ENCODE measurements at regions not wholly inside any gene's neighbourhood (a gene's known extent, or its start where the extent isn't known, plus 50 kb on each side); places are given as distances from the start of the nearest gene placed in this dataset.

DNA sequence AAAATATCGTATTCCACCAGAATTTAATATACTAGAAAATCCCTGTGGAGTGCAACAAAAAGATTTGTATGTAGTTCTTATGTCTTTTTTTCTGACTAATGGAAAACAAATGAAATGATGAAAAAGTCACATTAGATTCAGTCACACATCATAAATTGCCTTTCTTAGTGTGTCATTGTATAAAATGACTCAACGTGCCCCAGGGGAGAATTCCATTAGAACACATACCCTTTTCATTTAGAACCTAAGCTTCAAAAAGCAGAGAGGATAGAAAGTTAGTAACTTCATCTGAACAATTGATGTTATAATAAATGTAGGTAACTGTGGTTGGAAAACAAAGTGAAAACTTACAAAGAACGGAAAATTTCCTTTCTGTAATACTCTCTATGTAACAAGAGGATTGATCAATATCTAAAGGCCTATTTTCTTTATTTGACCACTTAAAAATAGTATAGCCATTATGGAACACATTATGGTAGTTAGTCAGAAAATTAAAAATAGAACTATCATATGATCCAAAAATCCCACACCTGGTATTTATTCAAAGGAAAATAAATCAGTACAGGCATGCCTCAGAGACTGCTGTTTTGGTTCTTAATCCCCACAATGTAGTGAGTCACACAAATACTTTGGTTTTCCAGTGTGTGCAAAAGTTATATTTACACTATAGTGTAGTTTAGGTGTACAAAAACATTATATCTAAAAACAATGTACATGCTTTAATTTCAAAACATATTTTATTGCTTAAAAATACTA, 1016.1 kb downstream of the KCNT2 start:
- no peaks in the 10 kb centered on the region for H3K27me3 ChIP-seq
- no peak overlapping the region for H3K27ac ChIP-seq
- TF ChIP-seq POLR2A (IDR thresholded peaks at IDR 0.05) (no peak), EP300 (IDR thresholded peaks at IDR 0.05) (no peak)
- TF ChIP-seq, protein P1, sequence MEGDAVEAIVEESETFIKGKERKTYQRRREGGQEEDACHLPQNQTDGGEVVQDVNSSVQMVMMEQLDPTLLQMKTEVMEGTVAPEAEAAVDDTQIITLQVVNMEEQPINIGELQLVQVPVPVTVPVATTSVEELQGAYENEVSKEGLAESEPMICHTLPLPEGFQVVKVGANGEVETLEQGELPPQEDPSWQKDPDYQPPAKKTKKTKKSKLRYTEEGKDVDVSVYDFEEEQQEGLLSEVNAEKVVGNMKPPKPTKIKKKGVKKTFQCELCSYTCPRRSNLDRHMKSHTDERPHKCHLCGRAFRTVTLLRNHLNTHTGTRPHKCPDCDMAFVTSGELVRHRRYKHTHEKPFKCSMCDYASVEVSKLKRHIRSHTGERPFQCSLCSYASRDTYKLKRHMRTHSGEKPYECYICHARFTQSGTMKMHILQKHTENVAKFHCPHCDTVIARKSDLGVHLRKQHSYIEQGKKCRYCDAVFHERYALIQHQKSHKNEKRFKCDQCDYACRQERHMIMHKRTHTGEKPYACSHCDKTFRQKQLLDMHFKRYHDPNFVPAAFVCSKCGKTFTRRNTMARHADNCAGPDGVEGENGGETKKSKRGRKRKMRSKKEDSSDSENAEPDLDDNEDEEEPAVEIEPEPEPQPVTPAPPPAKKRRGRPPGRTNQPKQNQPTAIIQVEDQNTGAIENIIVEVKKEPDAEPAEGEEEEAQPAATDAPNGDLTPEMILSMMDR (IDR thresholded peaks at IDR 0.05): no peak
- no peaks in the 10 kb centered on the region for H3K9me3 ChIP-seq
- no peak overlapping the region for H3K4me3 ChIP-seq
- no peak for DNase-seq (ENCODE audit: low spot score in 2 of 2)
- WGBS, 2 donors: 23% methylated on average over 3 of the region's 3 CpGs
- no peaks in the 10 kb centered on the region for H3K4me1 ChIP-seq
- no peaks in the 10 kb centered on the region for H3K36me3 ChIP-seq

DNA sequence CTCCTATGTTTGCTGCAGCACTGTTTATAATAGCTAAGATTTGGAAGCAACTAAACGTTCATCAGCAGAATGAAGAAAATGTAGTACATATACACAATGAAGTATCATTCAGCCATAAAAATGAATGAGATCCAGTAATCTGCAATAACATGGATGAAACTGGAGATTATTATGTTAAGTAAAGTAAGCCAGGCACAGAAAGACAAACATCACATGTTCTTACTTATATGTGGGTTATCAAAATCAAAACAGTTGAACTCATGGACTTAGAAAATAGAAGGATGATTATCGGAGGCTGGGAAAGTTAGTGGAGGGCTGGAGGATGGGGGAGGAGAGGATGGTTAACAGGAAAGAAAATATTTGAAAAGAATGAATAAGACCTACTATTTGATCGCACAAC, 1017.6 kb downstream of the KCNT2 start:
- Histone ChIP-seq H3K4me1 (no peaks in the 10 kb centered on the region), H3K9me3 (no peaks in the 10 kb centered on the region), H3K4me3 (no peak overlapping the region), H3K27ac (no peak overlapping the region), H3K36me3 (no peaks in the 10 kb centered on the region), H3K27me3 (no peaks in the 10 kb centered on the region)
- 43 to 47% methylated on average over 3 of the region's 3 CpGs for WGBS, 2 donors
- no peak for DNase-seq (ENCODE audit: low spot score in 2 of 2)
- TF ChIP-seq, protein P1 (IDR thresholded peaks at IDR 0.05): no peak
- TF ChIP-seq POLR2A (IDR thresholded peaks at IDR 0.05): no peak
- TF ChIP-seq EP300 (IDR thresholded peaks at IDR 0.05): no peak

DNA sequence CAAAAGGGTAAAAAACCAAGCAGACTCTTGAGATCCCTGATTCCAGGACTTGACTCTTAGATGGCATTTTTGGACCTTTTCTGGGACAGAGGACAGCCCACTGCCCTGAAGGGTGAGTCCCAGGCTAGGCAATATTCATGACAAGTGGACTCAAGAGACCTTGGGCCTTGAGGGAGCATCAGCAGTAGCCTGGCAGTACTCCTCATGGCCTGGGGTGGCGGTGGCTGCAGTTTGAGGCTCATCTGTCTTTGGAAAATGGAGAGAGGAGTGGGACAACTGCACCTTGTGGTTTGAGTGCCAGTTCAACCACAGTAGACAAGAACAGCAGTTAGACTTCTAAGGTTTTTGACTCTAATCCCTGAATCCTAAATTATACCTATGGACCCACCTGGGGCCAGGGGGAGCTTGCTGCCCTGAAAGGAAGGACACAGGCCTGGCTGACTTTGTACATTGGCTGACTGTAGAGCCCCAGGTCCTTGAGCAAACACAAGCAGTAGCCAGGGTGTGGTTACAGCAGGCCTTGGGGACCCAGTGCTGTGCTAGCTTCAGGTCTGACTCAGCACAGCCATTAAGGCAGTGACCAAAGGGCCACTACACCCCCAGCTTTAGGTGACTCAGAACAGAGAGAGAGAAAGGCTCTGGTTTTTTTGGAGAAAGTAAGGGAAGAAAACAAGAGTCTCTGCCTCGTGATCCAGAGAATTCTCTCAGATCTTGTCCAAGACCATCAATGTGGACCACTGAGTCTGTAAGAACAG, 1023.2 kb downstream of the KCNT2 start:
- TF ChIP-seq, protein P1 (IDR thresholded peaks at IDR 0.05): no peak
- no peak for TF ChIP-seq EP300 (IDR thresholded peaks at IDR 0.05)
- TF ChIP-seq POLR2A (IDR thresholded peaks at IDR 0.05): no peak
- Histone ChIP-seq H3K27ac (no peak overlapping the region), H3K4me1 (no peaks in the 10 kb centered on the region), H3K4me3 (no peak overlapping the region), H3K9me3 (no peaks in the 10 kb centered on the region), H3K36me3 (no peaks in the 10 kb centered on the region), H3K27me3 (no peaks in the 10 kb centered on the region)
- no peak for DNase-seq (ENCODE audit: low spot score in 2 of 2)
- 83 to 91% methylated on average over 2 of the region's 2 CpGs for WGBS, 2 donors

DNA sequence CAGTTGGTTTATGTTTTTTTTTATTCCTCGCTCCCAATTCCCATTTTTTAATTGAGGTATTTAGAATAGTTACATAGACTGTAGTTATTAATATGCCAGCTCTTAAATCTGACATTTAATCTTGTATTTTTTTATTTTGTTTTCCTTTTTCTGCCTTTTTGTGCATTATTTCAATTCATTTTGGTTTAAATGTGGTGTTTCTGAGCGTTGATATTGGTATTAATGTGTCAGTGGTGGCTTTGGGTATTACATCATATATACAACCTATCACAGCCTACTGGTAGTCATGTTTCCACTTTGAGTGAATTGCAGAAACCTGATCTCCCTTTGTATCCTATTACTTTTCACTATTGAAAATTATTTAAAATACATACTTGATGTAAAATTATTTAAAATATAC, 1027.3 kb downstream of the KCNT2 start:
- WGBS, 2 donors: 88% methylated on average over 2 of the region's 2 CpGs
- Histone ChIP-seq H3K9me3 (no peaks in the 10 kb centered on the region), H3K27me3 (no peaks in the 10 kb centered on the region), H3K27ac (no peak overlapping the region), H3K4me1 (no peaks in the 10 kb centered on the region), H3K36me3 (no peaks in the 10 kb centered on the region), H3K4me3 (no peak overlapping the region)
- TF ChIP-seq EP300 (IDR thresholded peaks at IDR 0.05) (no peak), POLR2A (IDR thresholded peaks at IDR 0.05) (no peak)
- TF ChIP-seq, protein P1 (IDR thresholded peaks at IDR 0.05): no peak
- no peak for DNase-seq (ENCODE audit: low spot score in 2 of 2)

DNA sequence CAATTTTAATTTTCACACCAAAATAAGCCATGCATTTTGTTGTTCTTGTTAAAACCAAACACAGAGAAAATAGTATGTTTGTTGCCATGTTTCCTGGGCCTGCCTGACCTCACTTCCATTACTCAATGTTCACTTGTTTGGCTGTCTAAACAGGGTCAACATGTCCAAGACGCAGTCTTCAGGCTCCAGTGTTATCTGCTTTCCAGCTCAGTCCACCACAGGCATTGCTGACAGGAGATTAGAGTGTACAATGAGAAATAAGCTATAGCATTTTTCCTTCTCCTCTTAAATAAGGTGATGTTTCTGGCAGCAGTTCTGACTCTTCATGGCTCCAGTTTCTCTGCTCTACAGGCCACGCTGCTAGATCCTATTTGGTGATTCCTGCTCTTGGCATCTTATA, 1030.5 kb downstream of the KCNT2 start:
- TF ChIP-seq POLR2A (IDR thresholded peaks at IDR 0.05): no peak
- TF ChIP-seq EP300 (IDR thresholded peaks at IDR 0.05): no peak
- TF ChIP-seq, protein P1 (IDR thresholded peaks at IDR 0.05): no peak
- H3K27me3 ChIP-seq: no peaks in the 10 kb centered on the region
- no peak overlapping the region for H3K4me3 ChIP-seq
- H3K9me3 ChIP-seq: peaks cover 0 to 3% (median 0%) of the 10 kb centered on the region in 4 donors
- WGBS, 2 donors: 63 to 69% methylated on average over 2 of the region's 2 CpGs
- H3K4me1 ChIP-seq: no peaks in the 10 kb centered on the region
- no peaks in the 10 kb centered on the region for H3K36me3 ChIP-seq
- H3K27ac ChIP-seq: no peak overlapping the region
- no peak for DNase-seq (ENCODE audit: low spot score in 2 of 2)
